ENCODE measurements at regions not wholly inside any gene's neighbourhood (a gene's known extent, or its start where the extent isn't known, plus 50 kb on each side); places are given as distances from the start of the nearest gene placed in this dataset.

GRCh38 chr6:82080767-82081166 is 166.8 kb downstream of the IBTK start:
- no peak overlapping the region for H3K27ac Mint-ChIP-seq
- H3K27me3 Mint-ChIP-seq (ENCODE audit: low read depth), result no peaks in the 10 kb centered on the region
- ATAC-seq, result no peak
- H3K36me3 Mint-ChIP-seq, result no peaks in the 10 kb centered on the region
- CTCF ChIA-PET, result no interaction called here
- POLR2A ChIA-PET, result no interaction called here
- no peaks in the 10 kb centered on the region for H3K9me3 Mint-ChIP-seq
- H3K4me1 Mint-ChIP-seq, result 0 out of 2 replicates have a peak, but pooled peaks cover 2% of the 10 kb centered on the region
- DNase-seq (ENCODE audit: low spot score), result no peak
- TF ChIP-seq USF1 (CRISPR knock-in tag; IDR thresholded peaks at IDR 0.05) (no peak), SMAD4 (CRISPR knock-in tag; IDR thresholded peaks at IDR 0.05) (no peak), FOXK1 (CRISPR knock-in tag; IDR thresholded peaks at IDR 0.05) (no peak), CBFB (CRISPR knock-in tag; IDR thresholded peaks at IDR 0.05; ENCODE audit: low read depth) (no peak), ZNF219 (CRISPR knock-in tag; IDR thresholded peaks at IDR 0.05; ENCODE audit: borderline replicate concordance) (no peak), MAX (CRISPR knock-in tag; IDR thresholded peaks at IDR 0.05) (no peak), ZNF263 (CRISPR knock-in tag; IDR thresholded peaks at IDR 0.05; ENCODE audit: low read depth) (no peak), ZNF425 (CRISPR knock-in tag; conservative IDR thresholded peaks at IDR 0.05) (no peak), ATF2 (CRISPR knock-in tag; IDR thresholded peaks at IDR 0.05; ENCODE audit: borderline replicate concordance, low read depth) (no peak), USF2 (CRISPR knock-in tag; IDR thresholded peaks at IDR 0.05) (no peak), SOX15 (CRISPR knock-in tag; IDR thresholded peaks at IDR 0.05) (no peak), KAT7 (CRISPR knock-in tag; IDR thresholded peaks at IDR 0.05; ENCODE audit: borderline replicate concordance) (no peak), ATF1 (CRISPR knock-in tag; IDR thresholded peaks at IDR 0.05) (no peak), JUN (CRISPR knock-in tag; IDR thresholded peaks at IDR 0.05) (no peak), AR (CRISPR knock-in tag; IDR thresholded peaks at IDR 0.05) (no peak), ZNF121 (CRISPR knock-in tag; IDR thresholded peaks at IDR 0.05) (no peak), ZNF281 (CRISPR knock-in tag; IDR thresholded peaks at IDR 0.05) (no peak), GTF2I (CRISPR knock-in tag; conservative IDR thresholded peaks at IDR 0.05) (no peak)
- no peak overlapping the region for H3K4me3 Mint-ChIP-seq

Data from WTC11 (cell line).